ENCODE measurements at regions not wholly inside any gene's neighbourhood (a gene's known extent, or its start where the extent isn't known, plus 50 kb on each side); places are given as distances from the start of the nearest gene placed in this dataset.

GRCh38 chr1:90612033-90612432 is 105.1 kb downstream of the BARHL2 start:
- TF ChIP-seq POLR2A (IDR thresholded peaks at IDR 0.05; ENCODE audit: low read depth, low read length) (no peak), POLR2AphosphoS5 (IDR thresholded peaks at IDR 0.05; ENCODE audit: low read depth, low read length) (no peak), TAF1 (IDR thresholded peaks at IDR 0.05; ENCODE audit: low read depth, low read length) (no peak), POU2F2 (IDR thresholded peaks at IDR 0.05; ENCODE audit: low read depth, low read length) (no peak), PAX5 (IDR thresholded peaks at IDR 0.05; ENCODE audit: insufficient read depth, low read length, severe bottlenecking) (no peak), SPI1 (IDR thresholded peaks at IDR 0.05; ENCODE audit: low read depth, low read length) (no peak)
